ENCODE measurements at regions not wholly inside any gene's neighbourhood (a gene's known extent, or its start where the extent isn't known, plus 50 kb on each side); places are given as distances from the start of the nearest gene placed in this dataset.

- Histone ChIP-seq H3K4me3 (no peak overlapping the region), H3K36me3 (replicated peaks in 1 of 2; ENCODE audit: insufficient read depth in 1 of 2, low read depth in 2 of 2) (no peaks in the 10 kb centered on the region), H3K27ac (no peak overlapping the region), H3K27me3 (no peaks in the 10 kb centered on the region), H3K9me3 (no peaks in the 10 kb centered on the region), H3K4me1 (no peaks in the 10 kb centered on the region)
- DNase-seq (no peak), ATAC-seq (no peak)
- no peak for TF ChIP-seq CTCF (IDR thresholded peaks at IDR 0.05)
- no peak for TF ChIP-seq POLR2A (IDR thresholded peaks at IDR 0.05)
- intact Hi-C loops (cut with DNase I): no loop called here
- 79 to 81% methylated on average over 11 to 37 of the region's 37 CpGs for WGBS, 2 donors
These were observed 142.9 kb upstream of the WNT4 start for GRCh38 chr1:22285549-22286396.

- DNase-seq (no peak), ATAC-seq (no peak)
- Histone ChIP-seq H3K9me3 (no peaks in the 10 kb centered on the region), H3K27ac (no peak overlapping the region), H3K36me3 (replicated peaks in 1 of 2; ENCODE audit: insufficient read depth in 1 of 2, low read depth in 2 of 2) (no peaks in the 10 kb centered on the region), H3K4me3 (no peak overlapping the region), H3K27me3 (no peaks in the 10 kb centered on the region), H3K4me1 (no peaks in the 10 kb centered on the region)
- intact Hi-C loops (cut with DNase I): no loop called here
- 76 to 100% methylated on average over 1 to 2 of the region's 2 CpGs for WGBS, 2 donors
- no peak for TF ChIP-seq CTCF (IDR thresholded peaks at IDR 0.05)
- no peak for TF ChIP-seq POLR2A (IDR thresholded peaks at IDR 0.05)
These were observed 143.6 kb upstream of the WNT4 start for GRCh38 chr1:22286491-22286890.

- intact Hi-C loops (cut with DNase I): no loop called here
These were observed 144.4 kb upstream of the WNT4 start for GRCh38 chr1:22287273-22287672.

GRCh38 chr1:22287946-22288520 is 145.1 kb upstream of the WNT4 start:
- ATAC-seq (no peak), DNase-seq (no peak)
- no peak overlapping the region for H3K4me3 ChIP-seq
- no peaks in the 10 kb centered on the region for H3K27me3 ChIP-seq
- WGBS, 2 donors: 71 to 76% methylated on average over 15 of the region's 15 CpGs
- H3K9me3 ChIP-seq: no peaks in the 10 kb centered on the region
- no peak overlapping the region for H3K27ac ChIP-seq
- intact Hi-C loops (cut with DNase I): no loop called here
- no peaks in the 10 kb centered on the region for H3K36me3 ChIP-seq (replicated peaks in 1 of 2; ENCODE audit: insufficient read depth in 1 of 2, low read depth in 2 of 2)
- TF ChIP-seq CTCF (IDR thresholded peaks at IDR 0.05): no peak
- no peak for TF ChIP-seq POLR2A (IDR thresholded peaks at IDR 0.05)
- H3K4me1 ChIP-seq: peaks cover 8% of the 10 kb centered on the region

More at GRCh38 chr1:22287273-22287672, 144.4 kb upstream of the WNT4 start:
- no peak for TF ChIP-seq POLR2A (IDR thresholded peaks at IDR 0.05)
- TF ChIP-seq CTCF (IDR thresholded peaks at IDR 0.05): no peak
- H3K36me3 ChIP-seq (replicated peaks in 1 of 2; ENCODE audit: insufficient read depth in 1 of 2, low read depth in 2 of 2): no peaks in the 10 kb centered on the region
- no peaks in the 10 kb centered on the region for H3K27me3 ChIP-seq
- ATAC-seq: no peak
- H3K27ac ChIP-seq: no peak overlapping the region
- H3K9me3 ChIP-seq: no peaks in the 10 kb centered on the region
- no peak for DNase-seq
- WGBS, 2 donors: 77 to 83% methylated on average over 3 of the region's 3 CpGs
- no peak overlapping the region for H3K4me3 ChIP-seq
- H3K4me1 ChIP-seq: peaks cover 5% of the 10 kb centered on the region
